ENCODE measurements at regions not wholly inside any gene's neighbourhood (a gene's known extent, or its start where the extent isn't known, plus 50 kb on each side); places are given as distances from the start of the nearest gene placed in this dataset.

DNA sequence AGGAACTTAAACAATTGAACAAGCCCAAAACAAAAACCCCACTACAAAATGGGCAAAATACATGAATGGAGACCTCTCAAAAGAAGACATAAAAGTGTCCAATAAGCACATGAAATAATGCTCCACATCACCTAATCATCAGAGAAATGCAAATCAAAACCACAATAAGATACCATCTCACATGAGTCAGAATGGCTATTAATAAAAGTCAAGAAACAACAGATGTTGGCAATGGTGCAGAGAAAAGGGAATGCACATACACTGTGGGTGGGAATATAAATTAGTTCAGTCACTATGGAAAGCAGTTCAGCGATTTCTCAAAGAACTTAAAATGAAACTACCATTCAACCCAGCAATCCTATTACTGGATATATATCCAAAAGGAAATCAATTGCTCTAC lies 337.4 kb upstream of the GRIA1 start:
- Mint-ChIP-seq H3K27me3 (ENCODE audit: low read depth) (no peaks in the 10 kb centered on the region), H3K4me1 (ENCODE audit: low read depth) (no peaks in the 10 kb centered on the region), H3K27ac (no peak overlapping the region), H3K4me3 (no peak overlapping the region), H3K9me3 (peaks cover 17% of the 10 kb centered on the region), H3K36me3 (ENCODE audit: low read depth) (no peaks in the 10 kb centered on the region)
- intact Hi-C loops (cut with micrococcal nuclease) = no loop called here
- CTCF ChIA-PET = no interaction called here
- DNase-seq = no peak

DNA sequence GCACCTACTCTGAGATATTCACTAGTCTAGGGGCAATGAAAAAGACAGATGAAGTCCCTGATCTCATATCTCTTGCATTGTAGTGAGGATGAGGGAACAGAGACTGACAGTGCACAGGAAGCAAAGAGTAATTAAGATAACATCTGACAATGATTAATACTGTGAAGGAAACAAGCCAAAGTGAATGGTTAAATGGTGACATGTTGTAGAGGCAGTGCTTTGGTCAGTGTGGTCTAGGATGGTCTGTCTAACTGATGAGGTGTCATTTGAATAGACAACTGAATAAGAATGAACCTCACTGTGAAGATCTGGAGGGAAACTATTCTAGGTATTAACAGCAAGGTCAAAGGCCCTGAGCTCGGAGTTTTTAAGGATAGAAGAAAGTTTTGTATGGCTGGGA lies 333.3 kb upstream of the GRIA1 start:
- DNase-seq = no peak
- Mint-ChIP-seq H3K4me1 (ENCODE audit: low read depth) (no peaks in the 10 kb centered on the region), H3K9me3 (peaks cover 6% of the 10 kb centered on the region), H3K27ac (no peak overlapping the region), H3K36me3 (ENCODE audit: low read depth) (no peaks in the 10 kb centered on the region), H3K27me3 (ENCODE audit: low read depth) (no peaks in the 10 kb centered on the region), H3K4me3 (no peak overlapping the region)
- intact Hi-C loops (cut with micrococcal nuclease) = no loop called here
- CTCF ChIA-PET = no interaction called here

DNA sequence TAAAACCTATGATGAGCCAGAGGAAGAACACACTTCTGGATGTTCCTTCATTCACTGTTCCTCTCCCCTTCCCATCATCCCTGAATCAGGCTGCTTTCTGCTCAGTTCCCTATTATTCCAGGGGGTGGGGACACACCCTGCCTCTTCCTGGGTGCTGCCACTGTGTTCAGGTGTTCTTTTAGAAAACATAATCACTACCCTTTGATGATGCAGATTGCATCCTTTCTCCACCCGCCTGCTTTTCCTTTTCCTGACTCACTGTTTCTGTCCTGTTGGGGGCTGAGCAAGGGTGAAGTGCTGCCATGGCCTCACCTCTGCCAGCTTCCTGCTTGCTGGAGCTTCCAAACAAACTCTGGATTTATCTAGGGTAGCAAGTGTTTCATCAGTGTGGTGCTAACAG lies 331.9 kb upstream of the GRIA1 start:
- peaks cover 5% of the 10 kb centered on the region for H3K9me3 Mint-ChIP-seq
- no peak for DNase-seq
- intact Hi-C loops (cut with micrococcal nuclease) = no loop called here
- no peaks in the 10 kb centered on the region for H3K36me3 Mint-ChIP-seq (ENCODE audit: low read depth)
- no peak overlapping the region for H3K4me3 Mint-ChIP-seq
- H3K4me1 Mint-ChIP-seq (ENCODE audit: low read depth) = no peaks in the 10 kb centered on the region
- CTCF ChIA-PET = no interaction called here
- no peak overlapping the region for H3K27ac Mint-ChIP-seq
- no peaks in the 10 kb centered on the region for H3K27me3 Mint-ChIP-seq (ENCODE audit: low read depth)

DNA sequence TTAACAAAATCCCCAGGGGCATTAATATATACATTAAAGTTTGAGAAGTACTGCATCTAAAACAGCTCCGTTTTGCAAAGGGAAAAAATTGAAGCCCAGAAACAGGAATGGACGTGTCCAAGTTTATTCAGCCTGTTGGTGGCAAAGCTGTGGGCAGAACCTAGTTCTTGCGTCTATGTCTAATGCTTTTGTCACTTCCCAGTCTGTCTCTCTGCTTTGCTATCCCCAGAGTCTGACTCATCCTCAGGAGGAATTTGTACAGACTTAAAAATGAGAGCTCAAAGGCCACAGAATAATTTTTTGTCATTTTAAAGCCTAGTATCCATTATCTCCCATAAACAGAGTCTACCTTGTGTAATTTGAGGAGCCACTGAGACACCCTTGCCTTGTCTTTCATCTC lies 330.9 kb upstream of the GRIA1 start:
- Mint-ChIP-seq H3K9me3 (peaks cover 2% of the 10 kb centered on the region), H3K27ac (no peak overlapping the region), H3K4me1 (ENCODE audit: low read depth) (no peaks in the 10 kb centered on the region), H3K36me3 (ENCODE audit: low read depth) (no peaks in the 10 kb centered on the region), H3K27me3 (ENCODE audit: low read depth) (no peaks in the 10 kb centered on the region), H3K4me3 (no peak overlapping the region)
- CTCF ChIA-PET = no interaction called here
- intact Hi-C loops (cut with micrococcal nuclease) = no loop called here
- no peak for DNase-seq

DNA sequence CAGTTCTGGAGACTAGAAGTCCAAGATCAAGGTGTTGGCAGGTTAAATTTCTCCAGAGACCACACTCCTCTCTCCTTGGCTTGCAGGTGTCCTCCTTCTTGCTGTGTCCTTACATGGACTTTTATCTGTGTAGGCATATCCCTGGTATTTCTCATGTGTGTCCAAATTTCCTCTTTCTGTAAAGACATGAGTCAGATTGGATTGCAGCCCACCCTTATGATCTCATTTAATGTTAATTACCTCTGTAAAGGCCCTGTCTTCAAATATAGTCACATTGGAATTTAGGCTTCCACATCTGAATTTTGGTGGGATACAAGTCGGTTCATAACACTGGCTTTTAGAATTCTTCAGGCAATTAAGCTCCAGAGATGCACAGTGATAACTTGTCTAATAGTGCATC lies 322.2 kb upstream of the GRIA1 start:
- no peaks in the 10 kb centered on the region for H3K36me3 Mint-ChIP-seq (ENCODE audit: low read depth)
- DNase-seq = no peak
- intact Hi-C loops (cut with micrococcal nuclease) = no loop called here
- no peaks in the 10 kb centered on the region for H3K4me1 Mint-ChIP-seq (ENCODE audit: low read depth)
- H3K4me3 Mint-ChIP-seq = no peak overlapping the region
- no peaks in the 10 kb centered on the region for H3K27me3 Mint-ChIP-seq (ENCODE audit: low read depth)
- CTCF ChIA-PET = no interaction called here
- H3K27ac Mint-ChIP-seq = no peak overlapping the region
- peaks cover 2% of the 10 kb centered on the region for H3K9me3 Mint-ChIP-seq

DNA sequence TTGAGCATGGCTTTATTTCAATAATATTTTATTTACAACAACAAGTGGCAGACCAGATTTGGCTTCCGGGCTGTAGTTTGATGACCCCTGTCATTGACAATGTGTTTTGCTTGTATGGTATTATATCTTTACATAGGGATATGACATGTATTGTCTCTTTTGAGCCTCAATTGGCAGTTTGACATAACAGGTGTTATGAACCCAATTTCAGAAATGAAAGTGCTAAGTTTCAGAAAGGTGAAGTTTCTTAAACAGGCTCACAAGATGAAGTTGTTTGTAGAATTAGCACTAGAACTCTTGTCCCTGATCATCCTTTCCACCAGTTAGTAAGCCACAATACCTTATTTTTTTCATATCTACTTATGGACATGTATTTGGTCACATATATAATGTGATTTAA lies 303.0 kb upstream of the GRIA1 start:
- H3K4me3 Mint-ChIP-seq = no peak overlapping the region
- H3K27me3 Mint-ChIP-seq (ENCODE audit: low read depth) = no peaks in the 10 kb centered on the region
- no peak overlapping the region for H3K27ac Mint-ChIP-seq
- intact Hi-C loops (cut with micrococcal nuclease) = no loop called here
- peaks cover 5% of the 10 kb centered on the region for H3K9me3 Mint-ChIP-seq
- CTCF ChIA-PET = no interaction called here
- H3K36me3 Mint-ChIP-seq (ENCODE audit: low read depth) = no peaks in the 10 kb centered on the region
- H3K4me1 Mint-ChIP-seq (ENCODE audit: low read depth) = no peaks in the 10 kb centered on the region
- DNase-seq = no peak

DNA sequence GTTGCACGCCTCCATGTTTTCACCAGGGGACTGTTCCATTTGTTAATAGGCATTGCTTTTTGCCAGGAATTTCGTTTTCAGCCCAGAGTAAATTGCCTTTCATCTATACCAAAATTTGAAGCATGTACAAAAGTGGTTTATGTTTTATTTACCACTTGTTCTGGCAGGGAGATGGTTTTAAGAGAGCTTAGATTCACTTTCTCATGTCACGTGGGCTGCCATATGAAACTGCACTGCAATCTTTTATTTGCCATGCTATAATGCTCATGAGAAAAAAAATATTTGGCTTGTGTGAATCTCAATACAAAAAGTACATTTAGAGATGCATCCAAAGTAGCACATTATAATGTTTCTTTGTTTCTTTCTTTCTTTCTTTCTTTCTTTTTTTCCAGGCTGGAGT lies 284.1 kb upstream of the GRIA1 start:
- no peaks in the 10 kb centered on the region for H3K4me1 Mint-ChIP-seq (ENCODE audit: low read depth)
- CTCF ChIA-PET = no interaction called here
- no peak overlapping the region for H3K27ac Mint-ChIP-seq
- no peak for DNase-seq
- no peaks in the 10 kb centered on the region for H3K27me3 Mint-ChIP-seq (ENCODE audit: low read depth)
- H3K9me3 Mint-ChIP-seq = peaks cover 3% of the 10 kb centered on the region
- H3K36me3 Mint-ChIP-seq (ENCODE audit: low read depth) = no peaks in the 10 kb centered on the region
- intact Hi-C loops (cut with micrococcal nuclease) = no loop called here
- H3K4me3 Mint-ChIP-seq = no peak overlapping the region

DNA sequence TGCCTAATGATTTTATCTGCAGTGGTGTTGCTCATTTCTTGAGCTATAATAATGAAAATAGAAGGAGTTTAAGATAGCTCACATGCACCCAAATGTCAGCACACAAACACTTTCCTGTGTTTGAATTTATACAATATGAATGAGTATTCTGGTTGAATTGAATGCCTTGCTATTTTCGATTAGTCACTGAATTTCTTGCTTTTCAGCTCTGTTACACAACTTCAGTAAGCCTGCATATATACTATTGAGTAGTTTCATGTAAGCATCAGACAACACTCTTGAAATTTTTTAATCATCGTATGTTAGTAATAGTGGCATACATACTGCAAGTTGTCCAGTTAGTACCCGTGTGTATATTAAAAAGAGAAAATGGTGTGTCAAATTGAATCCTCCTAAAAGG lies 281.5 kb upstream of the GRIA1 start:
- Mint-ChIP-seq H3K4me1 (ENCODE audit: low read depth) (no peaks in the 10 kb centered on the region), H3K36me3 (ENCODE audit: low read depth) (no peaks in the 10 kb centered on the region), H3K9me3 (no peaks in the 10 kb centered on the region), H3K27me3 (ENCODE audit: low read depth) (no peaks in the 10 kb centered on the region), H3K4me3 (no peak overlapping the region), H3K27ac (no peak overlapping the region)
- intact Hi-C loops (cut with micrococcal nuclease) = no loop called here
- CTCF ChIA-PET = interaction anchor here (1.2 kb wide), 1 partner anchor 9 kb away, joined by 3 read pairs; no protein-coding TSS in a partner anchor
- DNase-seq = no peak

DNA sequence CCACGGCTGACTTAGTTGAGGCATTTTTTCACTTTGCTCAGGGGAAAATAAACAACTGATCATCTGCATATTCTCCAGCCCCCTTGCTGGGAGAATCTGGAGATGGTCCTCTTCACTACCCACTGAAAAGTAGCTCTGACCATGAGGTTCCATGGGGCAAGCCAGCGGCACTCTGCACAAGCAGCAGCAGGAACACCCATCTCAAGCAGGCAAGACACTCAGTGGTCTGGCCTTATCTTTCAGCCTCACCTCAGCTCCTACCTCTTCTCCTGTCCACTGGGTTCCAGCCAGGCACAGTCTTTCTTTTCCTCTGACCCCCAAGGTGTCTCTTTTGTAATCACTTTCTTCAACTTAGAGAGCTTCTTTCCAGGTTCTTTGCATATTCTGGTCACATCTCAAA lies 280.8 kb upstream of the GRIA1 start:
- intact Hi-C loops (cut with micrococcal nuclease) = no loop called here
- DNase-seq = no peak
- Mint-ChIP-seq H3K27ac (no peak overlapping the region), H3K27me3 (ENCODE audit: low read depth) (no peaks in the 10 kb centered on the region), H3K9me3 (no peaks in the 10 kb centered on the region), H3K4me1 (ENCODE audit: low read depth) (no peaks in the 10 kb centered on the region), H3K4me3 (no peak overlapping the region), H3K36me3 (ENCODE audit: low read depth) (no peaks in the 10 kb centered on the region)
- CTCF ChIA-PET = interaction anchor here (0.6 to 1.2 kb wide), 2 partner anchors 9 to 62 kb away, joined by 3 read pairs; no protein-coding TSS in a partner anchor

DNA sequence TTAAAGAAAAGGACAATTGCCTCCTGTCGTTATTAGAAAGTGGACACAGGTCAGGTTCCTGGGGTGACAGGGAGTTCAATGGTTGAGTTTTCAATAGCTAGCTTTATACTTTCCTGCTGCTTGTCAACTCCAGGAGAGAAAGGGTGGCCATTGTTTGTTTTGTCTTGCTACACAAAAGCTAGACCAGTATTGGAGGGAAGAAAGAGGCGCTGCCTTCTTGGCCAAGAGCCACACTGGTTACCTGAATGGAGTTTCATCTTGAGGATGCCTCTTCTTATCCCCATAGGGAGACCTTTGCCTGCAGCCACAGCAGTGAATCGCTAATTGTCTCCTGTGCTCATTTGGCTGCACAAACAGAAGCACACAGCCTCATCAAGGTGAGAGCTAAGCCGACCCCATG lies 279.4 kb upstream of the GRIA1 start:
- CTCF ChIA-PET = no interaction called here
- Mint-ChIP-seq H3K36me3 (ENCODE audit: low read depth) (peaks cover 2% of the 10 kb centered on the region), H3K27me3 (ENCODE audit: low read depth) (no peaks in the 10 kb centered on the region), H3K4me3 (no peak overlapping the region), H3K27ac (no peak overlapping the region), H3K4me1 (ENCODE audit: low read depth) (no peaks in the 10 kb centered on the region), H3K9me3 (peaks cover 4% of the 10 kb centered on the region)
- DNase-seq = no peak
- intact Hi-C loops (cut with micrococcal nuclease) = no loop called here

DNA sequence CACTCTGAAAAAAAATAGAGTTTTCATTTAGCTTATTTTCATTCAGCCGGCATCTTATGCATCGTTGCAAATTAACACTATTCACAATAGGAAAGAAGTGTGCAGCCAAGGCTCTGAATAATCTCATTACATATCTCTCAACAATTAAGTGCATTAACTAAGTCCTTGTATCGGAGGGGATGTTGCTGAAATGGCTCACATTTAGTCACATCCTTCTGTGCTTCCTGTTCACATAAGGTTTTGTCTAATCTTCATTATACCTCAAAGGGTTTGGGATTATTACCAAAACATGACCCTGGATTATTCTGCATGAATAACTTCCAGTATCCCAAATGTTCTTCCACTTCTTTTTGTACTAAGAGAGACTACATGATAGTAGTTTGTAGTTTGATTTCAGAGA lies 278.0 kb upstream of the GRIA1 start:
- Mint-ChIP-seq H3K36me3 (ENCODE audit: low read depth) (peaks cover 2% of the 10 kb centered on the region), H3K9me3 (peaks cover 11% of the 10 kb centered on the region), H3K27ac (no peak overlapping the region), H3K27me3 (ENCODE audit: low read depth) (no peaks in the 10 kb centered on the region), H3K4me1 (ENCODE audit: low read depth) (no peaks in the 10 kb centered on the region), H3K4me3 (no peak overlapping the region)
- CTCF ChIA-PET = no interaction called here
- intact Hi-C loops (cut with micrococcal nuclease) = no loop called here
- DNase-seq = no peak

DNA sequence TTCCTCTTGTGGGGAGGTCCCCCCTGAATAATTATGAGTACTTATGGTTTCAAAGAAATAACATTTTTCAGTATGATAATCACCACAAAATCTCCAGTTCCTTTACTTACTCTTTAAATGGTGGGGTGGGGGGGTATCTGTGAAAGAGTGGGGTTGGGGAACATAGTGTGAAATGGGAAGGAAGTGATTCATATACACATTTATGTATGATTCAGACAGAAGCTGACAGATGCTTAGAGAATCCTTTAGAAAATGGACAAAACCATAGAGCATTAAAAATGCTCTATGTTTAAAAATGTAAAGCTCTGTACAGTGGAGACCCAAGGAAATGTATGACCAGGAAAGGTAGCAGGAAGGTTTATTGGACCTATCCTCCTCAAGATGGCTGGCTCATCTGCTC lies 267.5 kb upstream of the GRIA1 start:
- no peak for DNase-seq
- Mint-ChIP-seq H3K4me3 (no peak overlapping the region), H3K27ac (no peak overlapping the region), H3K4me1 (ENCODE audit: low read depth) (no peaks in the 10 kb centered on the region), H3K27me3 (ENCODE audit: low read depth) (no peaks in the 10 kb centered on the region), H3K36me3 (ENCODE audit: low read depth) (no peaks in the 10 kb centered on the region), H3K9me3 (peaks cover 11% of the 10 kb centered on the region)
- CTCF ChIA-PET = no interaction called here
- intact Hi-C loops (cut with micrococcal nuclease) = no loop called here

DNA sequence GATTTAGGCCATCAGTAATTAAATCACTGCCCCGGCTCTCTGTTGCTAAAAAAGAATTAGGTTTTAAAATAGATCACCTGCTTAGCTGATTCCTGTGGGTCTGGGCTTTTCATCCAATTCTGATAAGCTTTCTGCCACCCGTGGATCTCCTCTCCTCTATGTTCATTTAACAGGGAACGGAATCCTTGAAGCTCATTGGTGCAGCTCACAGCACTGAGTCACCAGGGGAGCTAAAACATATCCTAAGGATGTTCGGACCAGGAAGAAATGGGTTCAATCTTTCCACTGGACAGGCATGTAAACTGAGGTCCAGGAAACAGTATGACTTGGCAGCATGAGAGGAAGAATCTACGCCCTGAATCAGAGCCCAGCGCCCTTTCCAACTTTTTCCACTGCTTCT lies 267.1 kb upstream of the GRIA1 start:
- Mint-ChIP-seq H3K9me3 (peaks cover 11% of the 10 kb centered on the region), H3K36me3 (ENCODE audit: low read depth) (no peaks in the 10 kb centered on the region)
- CTCF ChIA-PET = no interaction called here

DNA sequence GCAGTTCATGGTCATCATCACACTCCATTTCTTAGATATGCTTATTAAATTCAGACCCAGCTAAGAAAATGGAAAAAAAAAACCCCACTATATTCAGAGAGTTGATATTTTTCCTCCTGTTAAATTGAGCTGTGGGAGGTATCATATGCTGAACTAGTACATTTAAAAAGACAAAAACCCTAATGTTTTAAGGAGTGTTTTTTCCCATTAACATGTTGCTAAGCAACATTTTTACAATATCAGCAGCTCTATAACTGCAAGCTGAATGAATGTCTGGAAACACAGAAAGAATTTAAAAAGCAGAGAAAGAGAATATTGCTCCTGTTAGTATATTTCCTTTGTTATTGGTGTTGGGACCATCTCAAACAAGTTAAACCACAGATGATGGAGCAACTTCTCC lies 265.8 kb upstream of the GRIA1 start:
- Mint-ChIP-seq H3K4me1 (ENCODE audit: low read depth) (no peaks in the 10 kb centered on the region), H3K27me3 (ENCODE audit: low read depth) (no peaks in the 10 kb centered on the region), H3K36me3 (ENCODE audit: low read depth) (no peaks in the 10 kb centered on the region), H3K4me3 (no peak overlapping the region), H3K27ac (no peak overlapping the region), H3K9me3 (peaks cover 11% of the 10 kb centered on the region)
- DNase-seq = no peak
- CTCF ChIA-PET = interaction anchor here (0.6 kb wide), 2 partner anchors 180 to 907 kb away, joined by 3 read pairs; no protein-coding TSS in a partner anchor
- intact Hi-C loops (cut with micrococcal nuclease) = no loop called here

More for the DNA sequence above, 267.1 kb upstream of the GRIA1 start:
- H3K27me3 Mint-ChIP-seq (ENCODE audit: low read depth) = no peaks in the 10 kb centered on the region
- no peaks in the 10 kb centered on the region for H3K4me1 Mint-ChIP-seq (ENCODE audit: low read depth)
- H3K27ac Mint-ChIP-seq = no peak overlapping the region
- no peak overlapping the region for H3K4me3 Mint-ChIP-seq
- no peak for DNase-seq
- intact Hi-C loops (cut with micrococcal nuclease) = no loop called here

Data from activated naive CD4-positive, alpha-beta T cell treated with anti-CD3 and anti-CD28 coated beads for 36 hours (primary cell).